A549 (cell line): ENCODE measurements at regions not wholly inside any gene's neighbourhood (a gene's known extent, or its start where the extent isn't known, plus 50 kb on each side); places are given as distances from the start of the nearest gene placed in this dataset.

ENCODE experiments used
- BHLHE40 ChIP-seq: IDR thresholded peaks from 2 replicates; pipeline ENCODE4 v1.6.1; 2012; ENCODE audit warnings: low read depth, low read length, inconsistent platforms
- CBX2 ChIP-seq: fragments of 200-600 bp; sonication (generic); IDR thresholded peaks from 2 replicates; pipeline ENCODE4 v1.6.1; 2016; ENCODE audit warnings: low read depth, mild to moderate bottlenecking, borderline replicate concordance
- CHD2 ChIP-seq: fragments of 150-350 bp; IDR thresholded peaks from 2 replicates; pipeline ENCODE4 v1.6.1; 2014; ENCODE audit warnings: low read length; ENCODE audit not compliant: partially characterized antibody
- CTCF ChIP-seq: fragments of >200 bp; sonication (Bioruptor Twin); formaldehyde crosslinking; IDR thresholded peaks from 3 replicates; pipeline ENCODE4 v1.5.1; 2016
- EHMT2 ChIP-seq: fragments of 200-600 bp; sonication (generic); IDR thresholded peaks from 2 replicates; pipeline ENCODE4 v1.6.1; 2016; ENCODE audit warnings: antibody characterized with exemption, low read depth, mild to moderate bottlenecking, moderate library complexity
- EP300 ChIP-seq, 2 experiments: fragments of >200 bp; sonication (Bioruptor Twin); formaldehyde crosslinking; IDR thresholded peaks; 2 replicates in 1 of 2; 3 replicates in 1 of 2; pipeline ENCODE4 v1.6.1; 2016 to 2017
- HDAC2 ChIP-seq: fragments of 200-600 bp; sonication (generic); IDR thresholded peaks from 2 replicates; pipeline ENCODE4 v1.6.1; 2016
- HOXB5 ChIP-seq: fragments of 250-450 bp; sonication (Bioruptor Pico); IDR thresholded peaks from 2 replicates; pipeline ENCODE4 v1.5.0; 2020; ENCODE audit warnings: mild to moderate bottlenecking, moderate library complexity
- JUN ChIP-seq, 2 experiments: fragments of >200 bp; sonication (Bioruptor Twin); formaldehyde crosslinking; IDR thresholded peaks; 2 replicates in 1 of 2; 3 replicates in 1 of 2; pipeline ENCODE4 v1.6.1; 2016 to 2017
- NR3C1 ChIP-seq: fragments of >200 bp; sonication (Bioruptor Twin); formaldehyde crosslinking; IDR thresholded peaks from 3 replicates; pipeline ENCODE4 v1.6.1; 2017
- POLR2A ChIP-seq: IDR thresholded peaks from 2 replicates; pipeline ENCODE4 v1.6.1; 2012; ENCODE audit warnings: mild to moderate bottlenecking, low read length
- POLR2AphosphoS2 ChIP-seq: conservative IDR thresholded peaks from 2 replicates; pipeline ENCODE4 v1.6.1; 2012; ENCODE audit warnings: low read length, improper control_type of control experiment, inconsistent platforms
- TF ChIP-seq, protein P1 (sequence below): fragments of 200-600 bp; sonication (generic); IDR thresholded peaks from 2 replicates; pipeline ENCODE4 v1.6.1; 2016; ENCODE audit warnings: antibody characterized with exemption, mild to moderate bottlenecking, moderate library complexity
- TF ChIP-seq, protein P2 (sequence below): fragments of 150-350 bp; IDR thresholded peaks from 2 replicates; pipeline ENCODE4 v1.6.1; 2014; ENCODE audit warnings: low read depth, mild to moderate bottlenecking, low read length

GRCh38 chr1:87715471-87715870, 386.8 kb downstream of the LMO4 start:
- TF ChIP-seq POLR2A, result no peak
- TF ChIP-seq CTCF, result no peak
- no peak for TF ChIP-seq EP300 (IDR thresholded peaks at IDR 0.05)
- no peak for TF ChIP-seq CHD2
- no peak for TF ChIP-seq JUN (IDR thresholded peaks at IDR 0.05)
- TF ChIP-seq POLR2AphosphoS2, result no peak
- no peak for TF ChIP-seq CBX2
- TF ChIP-seq EHMT2, result no peak
- no peak for TF ChIP-seq HDAC2
- TF ChIP-seq, protein P1, sequence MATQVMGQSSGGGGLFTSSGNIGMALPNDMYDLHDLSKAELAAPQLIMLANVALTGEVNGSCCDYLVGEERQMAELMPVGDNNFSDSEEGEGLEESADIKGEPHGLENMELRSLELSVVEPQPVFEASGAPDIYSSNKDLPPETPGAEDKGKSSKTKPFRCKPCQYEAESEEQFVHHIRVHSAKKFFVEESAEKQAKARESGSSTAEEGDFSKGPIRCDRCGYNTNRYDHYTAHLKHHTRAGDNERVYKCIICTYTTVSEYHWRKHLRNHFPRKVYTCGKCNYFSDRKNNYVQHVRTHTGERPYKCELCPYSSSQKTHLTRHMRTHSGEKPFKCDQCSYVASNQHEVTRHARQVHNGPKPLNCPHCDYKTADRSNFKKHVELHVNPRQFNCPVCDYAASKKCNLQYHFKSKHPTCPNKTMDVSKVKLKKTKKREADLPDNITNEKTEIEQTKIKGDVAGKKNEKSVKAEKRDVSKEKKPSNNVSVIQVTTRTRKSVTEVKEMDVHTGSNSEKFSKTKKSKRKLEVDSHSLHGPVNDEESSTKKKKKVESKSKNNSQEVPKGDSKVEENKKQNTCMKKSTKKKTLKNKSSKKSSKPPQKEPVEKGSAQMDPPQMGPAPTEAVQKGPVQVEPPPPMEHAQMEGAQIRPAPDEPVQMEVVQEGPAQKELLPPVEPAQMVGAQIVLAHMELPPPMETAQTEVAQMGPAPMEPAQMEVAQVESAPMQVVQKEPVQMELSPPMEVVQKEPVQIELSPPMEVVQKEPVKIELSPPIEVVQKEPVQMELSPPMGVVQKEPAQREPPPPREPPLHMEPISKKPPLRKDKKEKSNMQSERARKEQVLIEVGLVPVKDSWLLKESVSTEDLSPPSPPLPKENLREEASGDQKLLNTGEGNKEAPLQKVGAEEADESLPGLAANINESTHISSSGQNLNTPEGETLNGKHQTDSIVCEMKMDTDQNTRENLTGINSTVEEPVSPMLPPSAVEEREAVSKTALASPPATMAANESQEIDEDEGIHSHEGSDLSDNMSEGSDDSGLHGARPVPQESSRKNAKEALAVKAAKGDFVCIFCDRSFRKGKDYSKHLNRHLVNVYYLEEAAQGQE, result no peak
- TF ChIP-seq, protein P2, sequence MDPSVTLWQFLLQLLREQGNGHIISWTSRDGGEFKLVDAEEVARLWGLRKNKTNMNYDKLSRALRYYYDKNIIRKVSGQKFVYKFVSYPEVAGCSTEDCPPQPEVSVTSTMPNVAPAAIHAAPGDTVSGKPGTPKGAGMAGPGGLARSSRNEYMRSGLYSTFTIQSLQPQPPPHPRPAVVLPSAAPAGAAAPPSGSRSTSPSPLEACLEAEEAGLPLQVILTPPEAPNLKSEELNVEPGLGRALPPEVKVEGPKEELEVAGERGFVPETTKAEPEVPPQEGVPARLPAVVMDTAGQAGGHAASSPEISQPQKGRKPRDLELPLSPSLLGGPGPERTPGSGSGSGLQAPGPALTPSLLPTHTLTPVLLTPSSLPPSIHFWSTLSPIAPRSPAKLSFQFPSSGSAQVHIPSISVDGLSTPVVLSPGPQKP, result no peak
- no peak for TF ChIP-seq BHLHE40
- TF ChIP-seq NR3C1, result no peak
- TF ChIP-seq HOXB5 (CRISPR knock-in tag), result no peak
